ENCODE measurements at regions not wholly inside any gene's neighbourhood (a gene's known extent, or its start where the extent isn't known, plus 50 kb on each side); places are given as distances from the start of the nearest gene placed in this dataset.
"Not testable (repeated sequence)": the region's sequence is repeated elsewhere in the genome, so short reads cannot be mapped to it uniquely, and the experiment has no call there.

- DNase-seq = not testable (repeated sequence)
Observed at GRCh38 chr2:89326455-89326854, 635.0 kb downstream of the RPIA start.

- not testable (repeated sequence) for DNase-seq
Observed at GRCh38 chr2:89328790-89329189, 637.3 kb downstream of the RPIA start.
